ENCODE measurements at regions not wholly inside any gene's neighbourhood (a gene's known extent, or its start where the extent isn't known, plus 50 kb on each side); places are given as distances from the start of the nearest gene placed in this dataset.

DNA sequence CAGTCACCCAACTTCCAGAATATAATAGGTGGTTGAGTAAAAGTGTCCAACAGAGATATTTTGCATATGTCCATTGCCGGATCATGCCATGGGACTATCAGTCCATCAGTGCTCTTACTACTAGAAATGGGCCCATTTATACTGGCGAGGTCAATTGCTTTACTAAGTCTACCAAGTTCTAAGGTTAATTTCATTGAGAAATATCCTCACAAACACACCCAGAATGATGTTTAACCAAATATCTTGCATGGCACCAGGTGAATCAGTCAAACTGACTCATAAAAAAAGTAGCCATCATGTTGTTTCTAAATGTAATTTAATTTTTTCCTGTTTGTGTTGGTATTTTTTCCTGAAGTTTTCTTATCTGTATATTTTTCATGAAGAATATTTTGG, 1217.0 kb downstream of the RAPGEF2 start:
- TF ChIP-seq POLR2A (IDR thresholded peaks at IDR 0.05): no peak
- TF ChIP-seq, protein P1, sequence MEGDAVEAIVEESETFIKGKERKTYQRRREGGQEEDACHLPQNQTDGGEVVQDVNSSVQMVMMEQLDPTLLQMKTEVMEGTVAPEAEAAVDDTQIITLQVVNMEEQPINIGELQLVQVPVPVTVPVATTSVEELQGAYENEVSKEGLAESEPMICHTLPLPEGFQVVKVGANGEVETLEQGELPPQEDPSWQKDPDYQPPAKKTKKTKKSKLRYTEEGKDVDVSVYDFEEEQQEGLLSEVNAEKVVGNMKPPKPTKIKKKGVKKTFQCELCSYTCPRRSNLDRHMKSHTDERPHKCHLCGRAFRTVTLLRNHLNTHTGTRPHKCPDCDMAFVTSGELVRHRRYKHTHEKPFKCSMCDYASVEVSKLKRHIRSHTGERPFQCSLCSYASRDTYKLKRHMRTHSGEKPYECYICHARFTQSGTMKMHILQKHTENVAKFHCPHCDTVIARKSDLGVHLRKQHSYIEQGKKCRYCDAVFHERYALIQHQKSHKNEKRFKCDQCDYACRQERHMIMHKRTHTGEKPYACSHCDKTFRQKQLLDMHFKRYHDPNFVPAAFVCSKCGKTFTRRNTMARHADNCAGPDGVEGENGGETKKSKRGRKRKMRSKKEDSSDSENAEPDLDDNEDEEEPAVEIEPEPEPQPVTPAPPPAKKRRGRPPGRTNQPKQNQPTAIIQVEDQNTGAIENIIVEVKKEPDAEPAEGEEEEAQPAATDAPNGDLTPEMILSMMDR (IDR thresholded peaks at IDR 0.05): no peak

Data from lower leg skin (tissue), 3 donors.